ENCODE measurements at regions not wholly inside any gene's neighbourhood (a gene's known extent, or its start where the extent isn't known, plus 50 kb on each side); places are given as distances from the start of the nearest gene placed in this dataset.

DNA sequence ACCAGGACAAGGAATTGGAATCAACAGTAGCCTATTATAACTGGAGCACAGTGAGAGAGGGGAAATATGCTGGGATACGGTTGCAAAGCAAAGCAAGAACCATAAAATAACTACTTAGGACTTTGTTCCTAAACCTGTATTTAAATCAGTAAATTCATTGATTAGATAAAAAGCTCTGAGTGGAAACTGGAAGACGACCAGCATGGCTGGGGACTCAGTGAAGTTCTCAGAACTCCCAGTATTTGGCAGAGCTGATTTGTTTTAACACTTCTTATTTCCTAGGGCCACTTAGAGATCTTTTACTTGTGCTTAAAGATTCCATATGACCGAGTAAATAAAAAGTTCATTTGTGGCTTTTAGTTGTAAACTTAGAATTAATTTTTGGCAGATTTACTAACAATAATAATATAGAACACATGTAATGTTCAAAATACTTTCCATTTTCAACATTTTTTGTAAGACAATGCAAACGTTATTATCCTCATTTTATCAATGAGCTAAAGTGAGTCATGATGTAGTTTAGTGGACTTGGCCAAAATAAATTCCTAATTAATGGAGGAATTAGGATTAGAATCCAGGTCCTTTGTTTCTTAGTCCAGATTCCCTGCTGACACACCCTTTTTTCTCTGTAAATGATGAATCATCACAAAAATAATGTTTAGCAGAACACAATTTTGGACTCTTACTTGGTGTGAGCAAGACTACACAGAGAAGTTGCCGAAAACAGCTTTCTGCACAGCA lies 392.9 kb downstream of the GJA1 start:
- TF ChIP-seq EP300 (IDR thresholded peaks at IDR 0.05), result no peak
- TF ChIP-seq, protein P1, sequence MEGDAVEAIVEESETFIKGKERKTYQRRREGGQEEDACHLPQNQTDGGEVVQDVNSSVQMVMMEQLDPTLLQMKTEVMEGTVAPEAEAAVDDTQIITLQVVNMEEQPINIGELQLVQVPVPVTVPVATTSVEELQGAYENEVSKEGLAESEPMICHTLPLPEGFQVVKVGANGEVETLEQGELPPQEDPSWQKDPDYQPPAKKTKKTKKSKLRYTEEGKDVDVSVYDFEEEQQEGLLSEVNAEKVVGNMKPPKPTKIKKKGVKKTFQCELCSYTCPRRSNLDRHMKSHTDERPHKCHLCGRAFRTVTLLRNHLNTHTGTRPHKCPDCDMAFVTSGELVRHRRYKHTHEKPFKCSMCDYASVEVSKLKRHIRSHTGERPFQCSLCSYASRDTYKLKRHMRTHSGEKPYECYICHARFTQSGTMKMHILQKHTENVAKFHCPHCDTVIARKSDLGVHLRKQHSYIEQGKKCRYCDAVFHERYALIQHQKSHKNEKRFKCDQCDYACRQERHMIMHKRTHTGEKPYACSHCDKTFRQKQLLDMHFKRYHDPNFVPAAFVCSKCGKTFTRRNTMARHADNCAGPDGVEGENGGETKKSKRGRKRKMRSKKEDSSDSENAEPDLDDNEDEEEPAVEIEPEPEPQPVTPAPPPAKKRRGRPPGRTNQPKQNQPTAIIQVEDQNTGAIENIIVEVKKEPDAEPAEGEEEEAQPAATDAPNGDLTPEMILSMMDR (IDR thresholded peaks at IDR 0.05), result no peak

All from gastroesophageal sphincter (tissue), 3 donors.